Epidermal melanocyte (primary cell): ENCODE measurements at regions not wholly inside any gene's neighbourhood (a gene's known extent, or its start where the extent isn't known, plus 50 kb on each side); places are given as distances from the start of the nearest gene placed in this dataset.
"Not testable (repeated sequence)": the region's sequence is repeated elsewhere in the genome, so short reads cannot be mapped to it uniquely, and the experiment has no call there.

Source experiments
- DNase-seq: peaks from one replicate; pipeline ENCODE4 v3.0.0; 2011; ENCODE audit warnings: low spot score; ENCODE audit not compliant: insufficient read length

DNA sequence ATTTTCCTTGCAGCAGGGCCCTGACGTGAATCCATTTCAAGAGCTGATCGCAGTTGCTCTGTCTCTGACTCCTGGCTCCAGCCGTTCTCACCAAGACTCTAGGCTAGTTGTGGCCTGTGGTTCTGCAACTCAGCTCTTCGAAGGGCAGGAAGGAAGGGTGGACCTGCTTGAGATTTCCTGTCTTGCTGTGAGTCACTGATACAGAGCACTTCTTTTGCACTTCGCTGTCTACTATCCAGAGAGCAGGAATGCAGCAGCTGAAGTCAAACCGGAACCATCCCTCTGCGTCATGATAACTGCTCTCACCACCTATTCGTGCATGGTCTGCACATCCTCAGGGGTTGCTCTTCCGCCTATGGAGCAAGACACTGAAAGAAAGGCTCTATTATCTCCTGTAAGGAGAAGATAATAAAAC, 59.7 kb downstream of the RAP2B start:
- peak; percentile 35 for DNase-seq

GRCh38 chr3:153226877-153227276, 64.9 kb downstream of the RAP2B start:
- not testable (repeated sequence) for DNase-seq

GRCh38 chr3:153230427-153230826, 68.4 kb downstream of the RAP2B start:
- not testable (repeated sequence) for DNase-seq

DNA sequence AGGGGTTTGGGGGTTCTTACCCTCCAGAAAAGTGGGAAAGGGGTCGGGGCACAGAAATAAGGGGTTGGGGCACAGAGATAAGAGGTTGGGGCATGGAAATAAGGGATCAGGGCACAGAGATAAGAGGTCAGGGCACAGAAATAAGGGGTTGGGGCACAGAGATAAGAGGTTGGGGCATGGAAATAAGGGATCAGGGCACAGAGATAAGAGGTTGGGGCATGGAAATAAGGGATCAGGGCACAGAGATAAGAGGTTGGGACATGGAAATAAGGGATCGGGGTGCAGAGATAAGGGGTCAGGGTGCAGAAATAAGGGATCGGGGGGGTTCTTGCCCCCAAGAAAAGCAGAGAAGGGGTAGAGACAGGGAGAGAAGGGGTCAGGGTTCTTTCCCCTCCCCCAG, 69.2 kb downstream of the RAP2B start:
- not testable (repeated sequence) for DNase-seq

DNA sequence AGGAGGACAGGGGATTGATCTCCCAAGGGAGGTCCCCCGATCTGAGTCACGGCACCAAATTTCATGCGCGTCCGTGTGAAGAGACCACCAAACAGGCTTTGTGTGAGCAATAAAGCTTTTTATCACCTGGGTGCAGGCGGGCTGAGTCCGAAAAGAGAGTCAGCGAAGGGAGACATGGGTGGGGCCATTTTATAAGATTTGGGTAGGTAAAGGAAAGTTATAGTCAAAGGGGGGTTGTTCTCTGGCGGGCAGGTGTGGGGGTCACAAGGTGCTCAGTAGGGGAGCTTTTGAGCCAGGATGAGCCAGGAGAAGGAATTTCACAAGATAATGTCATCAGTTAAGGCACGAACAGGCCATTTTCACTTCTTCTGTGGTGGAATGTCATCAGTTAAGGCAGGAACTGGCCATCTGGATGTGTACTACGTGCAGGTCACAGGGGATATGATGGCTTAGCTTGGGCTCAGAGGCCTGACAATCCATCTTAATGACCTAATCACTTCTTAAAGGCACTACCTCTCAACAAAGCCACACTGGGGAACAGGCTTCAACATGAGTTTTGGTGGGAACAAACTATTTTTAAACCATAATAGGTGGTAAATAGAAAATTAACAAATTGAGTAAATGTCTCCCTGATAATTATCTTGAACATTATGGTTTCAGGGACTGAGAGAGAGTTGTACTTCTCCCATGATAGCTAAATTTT, 70.2 kb downstream of the RAP2B start:
- DNase-seq: not testable (repeated sequence)

GRCh38 chr3:153232851-153233271, 70.8 kb downstream of the RAP2B start:
- peak; percentile 30 for DNase-seq

GRCh38 chr3:153233986-153234385, 72.0 kb downstream of the RAP2B start:
- DNase-seq: no peak

DNA sequence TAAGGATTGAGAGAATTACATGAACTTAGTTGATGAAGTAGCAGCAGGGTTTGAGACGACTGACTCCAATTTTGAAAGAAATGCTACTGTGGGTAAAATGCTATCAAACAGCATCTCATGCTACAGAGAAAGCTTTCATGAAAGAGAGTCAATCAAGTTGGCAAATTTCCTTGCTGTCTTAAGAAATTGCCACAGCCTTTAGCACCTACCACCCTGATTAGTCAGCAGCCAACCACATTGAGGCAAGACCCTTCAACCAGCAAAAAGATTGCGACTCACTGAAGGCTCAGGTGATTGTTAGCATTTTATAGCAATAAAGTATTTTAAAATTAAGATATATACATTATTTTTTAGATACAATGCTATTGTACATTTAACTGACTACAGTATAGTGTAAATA, 80.9 kb downstream of the RAP2B start:
- DNase-seq: no peak

- DNase-seq: no peak
Observed at GRCh38 chr3:153244961-153245360, 82.9 kb downstream of the RAP2B start.

DNA sequence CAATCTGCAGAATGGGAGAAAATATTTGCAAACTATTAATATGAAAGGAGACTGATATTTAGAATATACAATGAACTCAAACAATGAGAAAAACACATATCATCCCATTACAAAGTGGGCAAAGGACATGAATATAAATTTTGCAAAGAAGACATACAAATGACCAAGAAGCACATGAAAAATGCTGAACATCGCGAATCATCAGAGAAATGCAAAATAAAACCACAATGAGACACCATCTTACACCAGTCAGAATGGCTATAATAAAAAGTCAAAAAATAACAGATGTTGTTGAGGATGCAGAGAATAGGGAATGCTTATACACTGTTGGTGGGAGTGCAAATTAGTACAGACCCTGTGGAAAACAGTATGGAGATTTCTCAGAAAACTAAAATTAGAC, 83.6 kb downstream of the RAP2B start:
- DNase-seq: no peak

DNA sequence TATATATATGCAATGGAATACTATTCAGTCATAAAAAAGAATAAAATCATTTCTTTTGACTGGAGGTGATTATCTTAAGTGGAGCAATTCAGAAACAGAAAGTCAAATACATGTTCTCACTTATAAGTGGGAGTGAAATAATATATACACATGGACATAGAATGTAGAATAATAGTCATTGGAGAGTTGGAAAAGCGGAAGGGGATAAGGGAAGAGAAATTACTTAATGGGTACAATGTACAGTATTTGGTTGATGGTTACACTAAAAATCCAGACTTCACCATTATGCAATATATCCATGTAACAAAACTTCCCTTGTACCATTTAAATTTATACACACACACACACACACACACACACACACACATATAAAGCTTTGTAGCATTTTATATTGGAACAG, 84.3 kb downstream of the RAP2B start:
- no peak for DNase-seq

GRCh38 chr3:153246806-153247205, 84.8 kb downstream of the RAP2B start:
- DNase-seq: peak; percentile 64

DNA sequence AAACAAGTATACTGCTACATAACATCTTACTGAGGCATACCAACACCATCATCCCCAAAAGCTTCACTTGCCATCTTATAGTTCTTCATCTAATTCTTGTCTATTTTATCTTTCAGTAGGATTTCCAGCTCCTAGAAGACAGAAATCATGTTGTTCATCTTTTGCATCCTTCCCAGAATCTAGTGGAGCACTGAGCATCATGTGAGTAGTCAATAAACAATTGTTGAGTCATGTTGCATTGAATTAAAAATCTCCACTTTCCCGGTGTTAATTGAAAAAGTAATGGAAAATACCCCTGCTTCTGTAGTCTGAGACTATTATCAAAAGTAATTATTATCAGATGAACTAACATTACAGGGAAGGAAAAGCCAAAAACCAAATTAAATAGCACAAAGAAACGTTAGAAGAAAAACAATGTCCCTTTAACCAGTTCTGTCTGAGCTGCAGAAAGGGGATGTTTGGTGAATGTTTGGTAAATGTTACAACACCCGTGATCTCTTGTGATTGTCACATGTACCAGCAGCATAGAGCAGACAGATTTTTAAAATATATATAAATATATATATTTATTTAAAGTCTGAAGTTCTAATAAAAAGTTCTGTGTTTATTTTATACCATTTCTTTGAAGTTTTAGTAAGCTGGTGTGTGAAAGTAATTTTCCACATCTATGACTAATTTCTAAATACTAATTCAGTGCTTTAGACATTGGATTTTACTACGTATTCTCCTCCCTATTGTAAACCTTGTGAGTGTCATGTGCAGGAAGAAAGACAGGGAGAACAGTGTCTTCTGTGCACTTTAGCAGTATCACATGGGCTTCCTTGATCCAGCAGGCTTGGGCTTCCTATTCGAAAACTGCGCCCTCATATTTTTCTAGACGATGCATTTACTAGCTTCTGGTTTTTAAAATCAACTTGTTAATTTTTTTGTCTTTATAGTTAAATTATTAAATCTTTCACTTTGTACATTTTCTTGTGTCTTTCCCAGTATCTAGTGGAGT, 85.6 kb downstream of the RAP2B start:
- DNase-seq: peak; percentile 64

- not testable (repeated sequence) for DNase-seq
Observed at GRCh38 chr3:153248835-153249234, 86.8 kb downstream of the RAP2B start.

DNA sequence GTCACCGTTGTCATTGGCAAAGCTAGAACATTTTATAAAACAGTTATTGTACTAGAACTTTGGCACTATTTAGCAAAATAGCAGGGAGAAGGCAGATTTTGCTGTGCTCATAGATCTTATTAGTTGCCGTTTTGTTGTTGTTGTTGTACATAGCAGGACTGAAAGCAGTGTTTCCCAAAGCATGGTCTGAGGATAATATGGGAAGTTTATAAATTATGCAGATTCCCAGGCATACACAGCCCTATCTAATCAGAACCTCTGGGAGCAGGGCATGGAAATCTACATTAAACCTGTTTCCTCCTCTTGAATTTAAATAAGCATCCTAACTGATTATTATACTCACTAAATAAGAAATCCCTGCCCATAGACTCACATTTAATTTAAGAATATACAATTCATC, 87.9 kb downstream of the RAP2B start:
- no peak for DNase-seq

DNA sequence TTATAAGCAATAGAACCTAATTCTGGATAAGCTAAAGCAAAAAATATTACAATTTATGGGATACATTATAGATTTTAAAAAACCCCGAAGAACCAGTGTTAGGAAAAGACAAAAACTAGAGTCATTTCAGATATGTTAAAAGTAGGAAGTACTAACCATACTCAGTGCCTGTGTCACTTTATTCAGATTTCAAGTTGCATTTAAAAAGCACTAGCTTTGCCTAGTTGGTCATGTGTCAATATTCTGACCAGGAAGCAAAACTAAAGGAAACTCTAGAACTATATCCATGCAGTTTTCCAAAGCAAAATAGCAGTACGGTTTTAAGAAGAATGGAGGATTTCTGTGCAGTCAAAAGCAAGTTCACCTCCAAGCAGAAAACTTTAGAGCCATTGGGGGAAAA, 88.4 kb downstream of the RAP2B start:
- DNase-seq: no peak

- no peak for DNase-seq
Observed at GRCh38 chr3:153252963-153253362, 90.9 kb downstream of the RAP2B start.

- DNase-seq: no peak
Observed at GRCh38 chr3:153254361-153254760, 92.3 kb downstream of the RAP2B start.

DNA sequence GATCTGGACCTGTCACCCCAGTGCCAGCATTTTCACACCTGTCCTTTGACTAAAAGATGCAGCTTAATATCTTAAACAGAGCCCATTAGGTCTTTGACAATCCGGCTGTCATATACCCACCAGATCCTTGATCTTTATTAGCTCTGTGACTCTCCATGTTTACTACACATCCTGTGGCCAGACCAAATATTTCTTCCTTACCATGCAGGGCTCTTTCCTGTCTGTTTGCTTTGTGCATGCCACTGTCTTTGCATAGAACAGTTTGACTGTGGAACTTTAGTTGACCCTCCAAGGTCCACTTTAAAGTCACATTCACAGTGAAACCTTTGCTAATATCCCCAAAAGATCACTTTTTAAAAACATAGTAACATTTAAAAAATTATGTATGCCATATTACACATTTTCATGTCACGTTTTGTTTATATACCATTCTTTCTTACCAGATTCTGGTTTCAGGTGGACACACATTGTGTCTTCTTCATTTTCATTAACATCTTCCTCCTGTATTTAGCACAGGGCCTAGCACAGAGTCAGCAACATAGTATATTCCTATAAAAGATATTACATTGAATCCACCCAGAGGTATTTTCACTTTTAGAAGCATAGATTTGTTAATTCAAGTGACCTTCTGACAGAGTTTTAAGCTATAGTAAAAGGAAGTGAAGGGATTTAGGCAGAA, 95.8 kb downstream of the RAP2B start:
- DNase-seq: no peak

DNA sequence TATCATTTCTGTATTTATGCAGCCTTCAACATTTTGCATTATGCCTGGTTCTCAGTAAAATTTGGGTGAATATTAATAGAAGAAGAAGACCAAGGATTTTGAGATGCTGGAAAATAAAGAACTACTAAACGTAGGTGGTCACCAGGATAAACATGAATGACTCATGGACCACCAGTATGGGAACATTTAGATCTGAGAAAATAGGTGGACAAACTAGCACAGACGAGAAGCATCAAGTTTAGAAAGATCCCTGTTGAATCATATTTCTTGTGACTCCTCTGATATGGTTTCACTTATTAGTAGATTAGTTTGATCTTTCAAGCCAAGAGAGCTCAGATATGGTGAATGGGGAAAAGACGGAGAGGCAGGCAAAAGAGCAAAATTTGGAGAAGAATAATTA, 97.9 kb downstream of the RAP2B start:
- no peak for DNase-seq

- DNase-seq: no peak
Observed at GRCh38 chr3:153260681-153261080, 98.7 kb downstream of the RAP2B start.

DNA sequence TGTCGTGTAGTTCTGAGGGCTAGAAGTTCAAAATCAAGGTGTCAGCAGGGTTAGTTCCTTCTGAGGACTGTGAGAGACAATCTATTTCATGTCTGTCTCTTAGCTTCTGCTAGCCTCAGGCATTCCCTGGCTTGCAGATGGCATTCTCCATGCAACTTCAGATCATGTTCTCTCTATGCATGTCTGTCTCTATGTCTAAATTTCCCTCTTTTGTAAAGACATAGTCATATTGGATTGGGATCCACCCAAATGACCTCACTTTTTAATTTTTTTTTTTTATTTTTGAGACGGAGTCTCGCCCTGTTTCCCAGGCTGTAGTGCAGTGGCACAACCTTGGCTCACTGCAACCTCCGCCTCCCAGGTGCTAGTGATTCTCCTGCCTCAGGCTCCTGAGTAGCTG, 104.6 kb downstream of the RAP2B start:
- DNase-seq: no peak
